GM21529 (cell line): ENCODE measurements at regions not wholly inside any gene's neighbourhood (a gene's known extent, or its start where the extent isn't known, plus 50 kb on each side); places are given as distances from the start of the nearest gene placed in this dataset.
"Not testable (repeated sequence)": the region's sequence is repeated elsewhere in the genome, so short reads cannot be mapped to it uniquely, and the experiment has no call there.

Source experiments
- ATAC-seq: cut with Tn5 transposase; IDR thresholded peaks from one replicate; pipeline ENCODE4 v1.9.1; 2021; ENCODE audit not compliant: unreplicated experiment

- no peak for ATAC-seq
Measured at GRCh38 chr10:124245806-124246440, 152.5 kb upstream of the CHST15 start.

GRCh38 chr10:124245191-124245590, 151.8 kb upstream of the CHST15 start:
- ATAC-seq, result no peak

- ATAC-seq, result no peak
Measured at GRCh38 chr10:124244256-124244877, 151.0 kb upstream of the CHST15 start.

GRCh38 chr10:124243702-124244121, 150.3 kb upstream of the CHST15 start:
- no peak for ATAC-seq

- no peak for ATAC-seq
Measured at GRCh38 chr10:124242791-124243190, 149.4 kb upstream of the CHST15 start.

GRCh38 chr10:124242365-124242764, 149.0 kb upstream of the CHST15 start:
- no peak for ATAC-seq

- ATAC-seq, result not testable (repeated sequence)
Measured at GRCh38 chr10:124241510-124241909, 148.1 kb upstream of the CHST15 start.

- no peak for ATAC-seq
Measured at GRCh38 chr10:124240839-124241291, 147.5 kb upstream of the CHST15 start.

GRCh38 chr10:124239696-124240095, 146.3 kb upstream of the CHST15 start:
- no peak for ATAC-seq

- no peak for ATAC-seq
Measured at GRCh38 chr10:124239134-124239533, 145.7 kb upstream of the CHST15 start.

GRCh38 chr10:124238367-124238766, 145.0 kb upstream of the CHST15 start:
- ATAC-seq, result no peak

GRCh38 chr10:124237282-124237961, 144.0 kb upstream of the CHST15 start:
- no peak for ATAC-seq

- no peak for ATAC-seq
Measured at GRCh38 chr10:124236816-124237215, 143.4 kb upstream of the CHST15 start.

GRCh38 chr10:124236136-124236535, 142.7 kb upstream of the CHST15 start:
- no peak for ATAC-seq

- ATAC-seq, result no peak
Measured at GRCh38 chr10:124235232-124235631, 141.8 kb upstream of the CHST15 start.

- no peak for ATAC-seq
Measured at GRCh38 chr10:124233546-124234138, 140.2 kb upstream of the CHST15 start.

- no peak for ATAC-seq
Measured at GRCh38 chr10:124232686-124233545, 139.5 kb upstream of the CHST15 start.

- no peak for ATAC-seq
Measured at GRCh38 chr10:124231168-124232155, 138.1 kb upstream of the CHST15 start.

- no peak for ATAC-seq
Measured at GRCh38 chr10:124230635-124231167, 137.3 kb upstream of the CHST15 start.
